Fibroblast of skin of right biceps (primary cell): ENCODE measurements at regions not wholly inside any gene's neighbourhood (a gene's known extent, or its start where the extent isn't known, plus 50 kb on each side); places are given as distances from the start of the nearest gene placed in this dataset.
A peak's percentile ranks its signal among the peaks of the same experiment; 100 is the strongest.
"Not testable (repeated sequence)": the region's sequence is repeated elsewhere in the genome, so short reads cannot be mapped to it uniquely, and the experiment has no call there.

ENCODE experiments used
- DNase-seq: peaks from one replicate; pipeline ENCODE4 v3.0.0-alpha.2; 2013

GRCh38 chr1:168490306-168490705, 53.5 kb downstream of the XCL2 start:
- no peak for DNase-seq

GRCh38 chr1:168488138-168488537, 55.7 kb downstream of the XCL2 start:
- DNase-seq, result peak; percentile 50

- not testable (repeated sequence) for DNase-seq
These were observed 57.0 kb downstream of the XCL2 start for GRCh38 chr1:168486820-168487219.

GRCh38 chr1:168485048-168485447, 58.7 kb downstream of the XCL2 start:
- DNase-seq, result no peak

GRCh38 chr1:168484083-168484482, 59.7 kb downstream of the XCL2 start:
- no peak for DNase-seq

GRCh38 chr1:168483539-168483938, 60.3 kb downstream of the XCL2 start:
- DNase-seq, result peak; percentile 92

GRCh38 chr1:168482106-168482505, 61.7 kb downstream of the XCL2 start:
- no peak for DNase-seq

- no peak for DNase-seq
These were observed 62.2 kb downstream of the XCL2 start for GRCh38 chr1:168481586-168481985.

GRCh38 chr1:168480997-168481396, 62.8 kb downstream of the XCL2 start:
- no peak for DNase-seq

GRCh38 chr1:168477792-168478191, 66.0 kb downstream of the XCL2 start:
- DNase-seq, result no peak

GRCh38 chr1:168476588-168477385, 67.0 kb downstream of the XCL2 start:
- DNase-seq, result no peak

- no peak for DNase-seq
These were observed 69.5 kb downstream of the XCL2 start for GRCh38 chr1:168474322-168474721.

- DNase-seq, result no peak
These were observed 70.7 kb downstream of the XCL2 start for GRCh38 chr1:168473126-168473525.

- DNase-seq, result no peak
These were observed 71.6 kb downstream of the XCL2 start for GRCh38 chr1:168472223-168472622.

- peak; percentile 95 for DNase-seq
These were observed 72.8 kb downstream of the XCL2 start for GRCh38 chr1:168470901-168471431.

GRCh38 chr1:168469690-168470089, 74.1 kb downstream of the XCL2 start:
- DNase-seq, result peak; percentile 95

- no peak for DNase-seq
These were observed 75.0 kb downstream of the XCL2 start for GRCh38 chr1:168468822-168469221.

- DNase-seq, result peak; percentile 77
These were observed 75.6 kb downstream of the XCL2 start for GRCh38 chr1:168468042-168468809.

- DNase-seq, result no peak
These were observed 76.3 kb downstream of the XCL2 start for GRCh38 chr1:168467452-168467851.

GRCh38 chr1:168466714-168467131, 77.1 kb downstream of the XCL2 start:
- DNase-seq, result no peak

- DNase-seq, result peak; percentile 52
These were observed 77.6 kb downstream of the XCL2 start for GRCh38 chr1:168466092-168466713.

GRCh38 chr1:168461108-168461507, 82.7 kb downstream of the XCL2 start:
- DNase-seq, result not testable (repeated sequence)

GRCh38 chr1:168457296-168457695, 86.5 kb downstream of the XCL2 start:
- DNase-seq, result peak; percentile 35
